LHCN-M2 (cell line): ENCODE measurements at regions not wholly inside any gene's neighbourhood (a gene's known extent, or its start where the extent isn't known, plus 50 kb on each side); places are given as distances from the start of the nearest gene placed in this dataset.

Experiments
- DNase-seq: peaks from one replicate; pipeline ENCODE4 v3.0.0-alpha.2; 2012; ENCODE audit warnings: low read depth

- DNase-seq = no peak
Observed at GRCh38 chr12:29039013-29039412, 110.1 kb upstream of the FAR2 start.

GRCh38 chr12:29041621-29042020 is 107.5 kb upstream of the FAR2 start:
- peak; percentile 40 for DNase-seq

DNA sequence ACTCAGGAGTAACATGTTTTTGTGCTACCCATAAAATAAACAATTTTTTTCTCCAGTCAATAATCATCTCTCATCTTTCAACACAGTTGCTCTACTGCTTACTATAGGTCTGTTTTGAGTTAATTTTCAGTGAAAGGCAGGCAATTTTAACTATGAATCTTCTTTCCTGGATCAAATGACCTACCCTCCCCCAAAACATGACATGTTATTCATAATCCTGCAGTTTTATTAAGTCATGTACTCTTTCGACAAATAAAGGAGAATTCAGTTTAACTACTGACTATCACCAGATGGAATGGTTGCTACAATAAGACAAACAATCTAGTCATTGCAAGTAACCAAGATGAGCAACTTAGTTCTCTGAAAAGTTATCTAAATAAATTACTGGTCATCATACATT is 106.0 kb upstream of the FAR2 start:
- no peak for DNase-seq

- DNase-seq = no peak
Observed at GRCh38 chr12:29044799-29045198, 104.3 kb upstream of the FAR2 start.

- no peak for DNase-seq
Observed at GRCh38 chr12:29048787-29049186, 100.3 kb upstream of the FAR2 start.

- no peak for DNase-seq
Observed at GRCh38 chr12:29050503-29050902, 98.6 kb upstream of the FAR2 start.

GRCh38 chr12:29051221-29051620 is 97.9 kb upstream of the FAR2 start:
- no peak for DNase-seq

GRCh38 chr12:29053567-29053966 is 95.5 kb upstream of the FAR2 start:
- DNase-seq = no peak

GRCh38 chr12:29054858-29055663 is 94.0 kb upstream of the FAR2 start:
- no peak for DNase-seq

DNA sequence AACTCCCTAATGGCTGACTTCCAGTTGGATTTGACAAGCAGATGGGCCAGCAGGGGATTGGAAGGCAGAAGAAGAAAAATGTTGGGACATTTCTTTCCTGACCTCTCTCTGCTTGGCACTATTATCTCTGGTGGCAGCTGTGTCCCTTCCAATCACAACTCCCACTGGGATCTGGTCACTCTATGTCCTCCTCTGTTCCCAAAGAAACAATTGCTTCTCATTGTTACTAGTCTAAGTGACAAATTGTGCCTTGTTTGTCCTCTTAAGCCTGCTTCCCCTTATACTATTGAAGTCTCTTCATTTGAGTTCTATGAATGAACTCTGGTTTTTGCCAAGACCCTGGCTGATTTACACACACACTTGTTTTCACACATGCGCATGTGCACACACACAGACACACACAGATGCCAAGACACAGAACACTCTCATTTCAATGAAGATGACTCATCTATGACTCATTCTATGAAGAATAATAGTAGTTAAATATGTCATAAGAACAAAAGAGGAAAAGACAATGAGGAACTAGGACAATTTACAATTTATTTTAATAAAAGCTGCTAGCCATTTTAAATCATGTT is 83.0 kb upstream of the FAR2 start:
- peak; percentile 20 for DNase-seq

GRCh38 chr12:29067430-29067829 is 81.6 kb upstream of the FAR2 start:
- no peak for DNase-seq

- DNase-seq = no peak
Observed at GRCh38 chr12:29070309-29070708, 78.8 kb upstream of the FAR2 start.

DNA sequence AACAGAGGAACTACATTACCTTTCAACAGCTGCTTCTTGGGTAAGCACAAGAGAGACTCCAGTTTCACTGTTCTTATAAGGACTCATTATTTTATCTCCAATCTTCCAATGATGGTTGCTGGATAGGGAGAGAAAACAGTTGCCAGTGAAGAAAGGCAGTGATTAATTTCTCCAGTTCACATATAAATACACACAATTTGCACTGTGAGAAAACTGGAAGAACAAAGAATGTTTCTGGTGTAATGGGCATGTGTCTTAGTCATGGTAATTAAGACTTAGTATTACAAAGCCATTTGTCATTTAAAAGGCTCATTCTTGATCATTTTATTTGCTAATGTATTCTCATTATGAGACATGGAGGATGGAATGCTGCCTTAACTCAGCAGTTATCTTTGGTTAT is 78.0 kb upstream of the FAR2 start:
- no peak for DNase-seq

DNA sequence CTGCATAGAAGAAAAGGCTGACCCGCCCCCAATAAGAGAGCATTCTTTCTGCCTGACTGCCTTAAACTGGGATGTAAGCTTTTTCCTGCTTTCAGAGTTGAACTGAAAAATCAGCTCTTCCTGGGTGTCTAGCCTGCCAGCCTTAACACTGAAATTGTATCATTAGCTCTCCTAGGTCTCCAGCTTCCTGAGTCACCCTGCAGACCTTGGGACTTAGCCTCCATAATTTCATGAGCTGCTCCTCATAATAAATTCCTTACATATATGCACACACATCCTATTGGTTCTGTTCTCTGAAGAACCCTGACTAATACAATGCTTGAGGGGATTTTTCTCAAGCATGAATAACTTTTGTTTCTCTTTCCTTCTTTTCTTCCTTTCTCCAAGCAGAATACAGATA is 76.4 kb upstream of the FAR2 start:
- DNase-seq = no peak

DNA sequence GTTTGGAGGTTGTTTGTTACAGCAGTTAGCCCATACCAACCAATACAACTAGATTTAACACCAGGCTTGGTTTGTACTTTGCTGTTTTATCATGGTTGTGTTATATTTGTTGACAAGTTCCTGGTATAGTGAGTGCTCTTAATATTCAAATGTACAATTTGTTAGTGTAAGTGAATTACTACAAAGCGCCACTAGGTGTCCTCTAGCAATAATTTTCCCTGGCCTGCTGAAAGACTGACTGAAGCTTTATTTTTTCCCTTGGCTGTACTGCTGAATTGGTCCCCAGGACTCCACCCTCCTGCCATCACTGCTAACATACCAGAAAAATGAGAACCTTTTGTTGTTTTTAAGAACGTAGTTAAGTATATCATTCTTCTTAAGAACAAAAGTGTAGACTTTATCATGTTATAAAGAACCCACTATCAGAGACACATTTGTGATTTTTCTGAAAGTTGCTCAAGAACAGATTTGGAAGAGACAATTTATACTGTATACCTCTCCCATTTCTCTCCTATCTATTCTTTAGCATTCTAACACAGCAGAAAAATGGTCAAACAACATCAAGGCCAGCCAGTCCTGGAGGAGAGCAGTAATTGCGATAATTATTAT is 75.3 kb upstream of the FAR2 start:
- DNase-seq = peak; percentile 5

GRCh38 chr12:29081101-29081500 is 68.0 kb upstream of the FAR2 start:
- DNase-seq = no peak

- no peak for DNase-seq
Observed at GRCh38 chr12:29082522-29082921, 66.6 kb upstream of the FAR2 start.

DNA sequence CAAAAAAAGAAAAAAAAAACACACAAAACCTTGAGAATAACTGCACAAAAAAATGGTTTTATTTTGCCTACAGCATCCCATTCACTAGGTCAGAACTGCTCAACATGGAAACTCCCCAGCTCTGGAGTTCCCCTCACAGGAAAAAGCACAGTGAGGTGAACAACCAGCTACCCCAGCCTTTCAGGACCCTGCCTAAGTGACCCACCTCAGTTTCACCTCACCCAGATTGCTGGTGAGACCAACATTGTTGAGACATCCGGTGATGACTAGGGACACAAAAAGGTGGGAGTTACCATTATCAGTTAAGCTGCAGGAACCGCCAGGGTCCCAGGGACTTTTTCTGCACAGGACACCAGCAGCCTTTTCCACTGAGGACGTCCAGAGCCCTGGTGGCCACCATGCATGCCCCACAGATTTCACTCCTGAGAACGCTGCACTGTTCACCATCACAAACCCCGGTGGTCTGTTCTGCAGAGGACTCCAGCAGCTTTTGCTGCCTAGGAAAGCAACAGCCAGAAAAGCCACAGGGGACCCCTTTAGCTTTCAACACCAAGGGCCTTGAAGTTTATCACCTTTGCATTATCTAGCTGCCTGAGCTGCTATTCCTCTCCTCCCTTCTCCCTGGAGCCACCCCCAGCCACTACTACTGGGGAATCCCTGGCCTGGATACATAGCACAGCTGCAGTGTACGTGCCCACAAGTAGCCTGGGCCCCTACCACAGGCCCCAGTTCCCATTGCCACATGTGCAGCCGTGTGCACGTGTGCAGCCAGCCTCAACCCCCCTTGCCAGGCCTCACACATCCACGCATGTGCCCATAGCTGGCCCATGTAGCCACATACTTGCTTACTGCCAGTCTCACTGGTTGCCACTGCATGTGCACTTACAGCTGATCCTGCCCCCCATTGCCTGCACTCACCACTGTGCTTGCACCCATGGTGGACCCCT is 62.5 kb upstream of the FAR2 start:
- DNase-seq = no peak

DNA sequence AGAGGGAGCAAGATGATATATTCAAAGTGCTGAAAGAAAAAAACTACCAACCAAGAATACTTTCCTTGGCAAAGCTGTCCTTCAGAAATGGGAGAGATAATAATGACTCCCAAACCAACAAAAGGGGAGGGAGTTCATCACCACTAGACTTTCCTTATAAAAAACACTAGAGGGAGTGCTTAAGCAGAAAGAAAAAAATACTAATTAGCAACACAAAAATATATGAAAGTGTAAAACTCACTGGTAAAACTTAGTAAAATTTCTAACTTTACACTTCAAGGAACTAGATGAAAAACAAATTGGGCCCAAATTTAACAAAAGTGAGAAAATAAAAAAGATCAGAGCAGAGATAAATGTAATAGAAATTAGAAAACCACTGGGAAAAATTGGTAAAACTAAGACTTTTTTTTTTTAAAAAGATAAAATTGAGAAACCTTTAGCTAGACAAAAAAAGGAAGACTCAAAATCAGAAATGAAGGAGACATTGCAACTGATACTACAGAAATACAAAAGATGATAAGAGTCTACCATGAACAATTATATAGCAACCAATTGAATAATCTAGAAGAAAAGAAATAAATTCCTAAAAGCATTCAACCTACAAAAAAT is 60.4 kb upstream of the FAR2 start:
- DNase-seq = no peak
